DMS 273 (cell line): ENCODE measurements at regions not wholly inside any gene's neighbourhood (a gene's known extent, or its start where the extent isn't known, plus 50 kb on each side); places are given as distances from the start of the nearest gene placed in this dataset.

Source experiments
- DNase-seq: peaks from one replicate; lab custom pipeline; 2025; ENCODE audit not compliant: unreplicated experiment; lab: John Stamatoyannopoulos, UW

DNA sequence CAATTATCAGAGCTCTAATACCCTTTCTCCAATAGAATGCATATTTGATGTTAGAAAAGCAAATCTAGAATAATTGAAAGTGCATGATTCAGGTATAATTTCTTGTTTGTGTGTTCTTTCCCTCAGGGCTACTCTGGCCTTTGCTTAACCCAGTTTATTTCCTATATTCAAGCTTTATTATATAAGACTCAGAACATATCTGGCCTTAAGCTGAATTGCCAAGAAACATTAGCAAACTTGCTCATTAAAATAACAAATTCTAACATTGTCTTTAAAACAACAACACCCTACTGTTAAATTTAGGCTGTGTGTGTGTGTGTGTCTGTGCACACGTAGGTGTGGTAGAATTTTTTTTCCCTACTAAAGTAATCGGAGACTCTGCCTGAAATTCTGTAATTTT, 426.5 kb downstream of the UTRN start:
- DNase-seq = no peak

DNA sequence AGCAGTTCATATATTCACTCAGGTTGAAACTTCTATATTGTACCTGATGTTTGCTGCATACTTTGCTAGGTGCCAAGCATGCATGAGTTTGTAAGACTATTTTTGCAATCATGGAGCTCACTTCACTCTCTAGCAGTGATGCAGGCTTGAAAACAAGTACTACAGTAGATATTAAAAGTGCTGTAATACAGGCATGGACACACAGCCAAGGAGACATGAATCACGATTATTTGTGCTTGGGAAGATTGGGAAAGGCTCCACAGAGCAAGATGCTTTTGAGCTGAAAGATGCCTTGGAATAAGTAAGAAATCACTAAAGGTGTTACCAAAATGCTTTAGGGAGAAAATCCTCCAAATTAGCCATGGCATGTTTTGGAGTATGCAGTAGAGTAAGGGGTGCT, 427.4 kb downstream of the UTRN start:
- no peak for DNase-seq

DNA sequence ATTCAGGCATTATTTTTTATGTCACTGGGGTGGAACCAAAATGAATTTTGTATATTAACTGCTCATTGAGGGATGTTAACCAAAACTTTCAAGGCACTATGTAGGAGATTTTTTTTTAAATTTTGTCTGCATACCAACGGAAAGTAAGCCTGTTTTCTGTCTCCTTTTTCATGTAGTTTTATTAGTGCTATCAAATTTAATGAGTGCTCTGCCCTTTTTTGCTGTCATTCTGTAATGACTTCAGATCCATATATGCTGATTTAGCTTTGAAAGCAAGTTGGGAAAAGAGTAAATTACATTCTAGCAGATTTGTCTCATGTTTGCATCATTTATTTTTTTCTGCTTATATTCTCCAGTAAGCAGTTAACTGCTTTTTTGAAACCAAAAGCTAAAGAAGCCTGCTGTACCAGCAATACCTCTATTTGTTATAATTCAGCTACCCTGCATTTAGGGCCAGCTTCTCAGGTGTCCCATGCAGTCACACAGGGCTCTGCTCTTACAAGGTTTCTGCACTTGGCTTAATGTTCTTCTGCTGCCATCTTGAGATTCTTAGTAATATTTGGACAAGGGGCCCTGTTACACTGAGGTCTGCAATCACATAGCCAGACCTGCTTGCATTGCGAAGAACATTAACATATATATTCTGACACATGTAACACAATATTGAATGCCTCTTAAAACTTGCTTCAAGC, 429.0 kb downstream of the UTRN start:
- no peak for DNase-seq

DNA sequence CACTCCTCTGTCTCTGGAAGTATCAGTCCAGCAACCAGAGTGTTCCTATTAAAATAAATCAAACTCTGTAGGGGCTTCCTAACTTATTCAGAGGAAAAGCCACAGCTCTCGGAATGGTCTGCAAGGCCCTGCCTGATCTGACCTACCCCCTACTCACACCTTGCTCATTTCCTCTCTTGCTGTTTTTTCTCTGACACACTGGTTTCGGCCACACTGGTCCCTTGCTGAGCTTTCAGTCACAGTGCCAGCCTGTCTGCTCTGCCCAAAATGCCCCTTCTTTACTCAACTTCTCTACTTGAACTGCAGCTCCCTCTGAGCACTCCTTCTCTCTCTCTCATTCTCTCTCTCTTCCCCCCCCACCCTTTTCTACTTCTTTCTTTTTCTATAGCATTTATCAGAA, 430.2 kb downstream of the UTRN start:
- no peak for DNase-seq

DNA sequence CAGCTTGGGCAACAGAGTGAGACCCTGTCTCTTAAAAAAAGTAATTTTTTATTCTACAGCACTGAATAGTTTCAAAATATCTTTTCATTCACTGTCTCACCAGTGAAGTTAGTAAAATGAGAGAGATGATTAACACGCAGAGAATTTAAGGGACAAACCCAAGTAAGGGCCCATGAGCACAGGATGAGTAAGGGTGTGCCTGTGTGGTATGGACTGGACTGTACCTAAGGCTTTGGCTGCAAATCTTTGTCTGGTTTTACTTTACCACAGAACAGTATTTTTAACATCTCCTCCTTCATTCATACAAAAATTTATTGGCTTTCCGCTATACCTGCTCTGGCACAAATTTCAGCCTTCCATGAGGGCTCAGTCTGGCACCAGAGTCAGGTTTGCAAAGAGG, 433.3 kb downstream of the UTRN start:
- no peak for DNase-seq

DNA sequence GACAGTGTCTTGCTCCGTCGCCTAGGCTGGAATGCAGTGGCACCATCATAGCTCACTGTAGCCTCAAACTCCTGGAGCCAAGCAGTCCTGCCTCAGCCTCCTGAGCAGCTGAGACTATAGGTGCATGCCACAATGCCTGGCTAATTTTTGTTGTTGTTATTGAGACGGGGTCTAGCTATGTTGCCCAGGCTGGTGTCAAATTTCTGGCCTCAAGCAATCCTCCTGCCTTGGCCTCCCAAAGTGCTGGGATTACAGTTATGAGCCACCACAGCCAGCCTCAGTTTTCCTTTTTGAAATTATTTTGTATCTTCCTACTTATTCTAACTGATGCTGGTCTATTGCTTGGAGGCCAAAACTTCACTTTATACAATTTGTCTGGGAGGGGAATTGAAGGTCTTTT, 436.1 kb downstream of the UTRN start:
- no peak for DNase-seq

DNA sequence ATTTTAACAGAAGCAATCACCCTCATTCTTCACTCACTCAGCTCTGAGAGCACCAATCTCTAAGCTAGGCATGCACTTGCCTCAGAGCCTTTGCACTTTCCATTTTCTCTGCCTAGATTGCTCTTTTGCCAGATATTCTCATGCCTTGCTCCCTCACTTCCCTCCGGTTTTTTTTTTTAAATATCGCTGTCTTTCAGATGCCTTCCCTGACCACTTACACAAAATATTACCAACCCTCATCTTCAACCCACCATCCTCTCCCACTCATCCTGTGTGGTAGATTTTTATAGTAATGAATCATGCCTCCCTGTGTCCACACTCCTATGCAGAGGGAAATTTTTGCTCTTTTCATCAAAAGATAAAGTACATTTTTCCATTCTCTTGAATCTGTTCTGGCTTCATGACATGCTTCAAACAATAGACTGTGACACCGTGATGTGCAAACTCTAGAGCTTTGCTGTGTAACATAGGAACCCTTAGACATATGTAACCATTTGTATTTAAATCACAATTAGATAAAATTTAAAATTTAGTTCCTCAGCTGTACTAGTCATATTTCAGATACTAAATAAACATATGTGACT, 437.1 kb downstream of the UTRN start:
- DNase-seq = no peak

DNA sequence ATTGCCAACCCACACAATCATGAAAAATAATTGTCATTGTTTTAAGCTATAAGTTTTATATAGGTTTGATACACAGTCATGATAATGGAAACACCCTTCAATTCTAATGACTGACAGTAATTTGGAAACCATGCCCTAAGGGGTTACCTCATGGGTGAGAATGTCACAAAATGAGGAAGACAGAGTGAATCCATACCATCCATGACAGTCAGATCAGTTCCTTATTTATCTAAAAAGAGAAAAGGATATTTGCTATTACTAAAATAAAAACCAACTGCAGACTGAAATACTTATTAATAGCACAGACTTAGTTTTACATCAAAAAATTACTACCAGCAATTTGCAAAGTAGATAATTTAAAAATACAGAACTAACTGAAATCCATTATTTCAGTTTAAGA, 437.8 kb downstream of the UTRN start:
- no peak for DNase-seq

DNA sequence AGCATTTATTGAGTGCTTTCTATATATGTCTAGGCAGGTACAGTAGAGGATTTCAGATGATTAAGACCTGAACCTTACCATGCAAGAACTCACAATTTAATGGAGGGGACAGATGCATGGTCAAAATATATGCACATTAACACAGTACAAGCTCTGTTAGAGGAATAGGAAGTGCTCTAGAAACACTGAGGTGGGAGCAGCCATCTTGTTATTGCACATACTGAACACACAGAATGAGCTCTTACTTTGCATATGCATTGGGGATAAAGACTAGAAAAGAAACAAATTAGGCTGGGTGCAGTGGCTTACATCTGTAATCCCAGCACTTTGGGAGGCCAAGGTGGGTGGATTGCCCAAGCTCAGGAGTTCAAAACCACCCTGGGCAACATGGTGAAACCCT, 438.3 kb downstream of the UTRN start:
- no peak for DNase-seq

DNA sequence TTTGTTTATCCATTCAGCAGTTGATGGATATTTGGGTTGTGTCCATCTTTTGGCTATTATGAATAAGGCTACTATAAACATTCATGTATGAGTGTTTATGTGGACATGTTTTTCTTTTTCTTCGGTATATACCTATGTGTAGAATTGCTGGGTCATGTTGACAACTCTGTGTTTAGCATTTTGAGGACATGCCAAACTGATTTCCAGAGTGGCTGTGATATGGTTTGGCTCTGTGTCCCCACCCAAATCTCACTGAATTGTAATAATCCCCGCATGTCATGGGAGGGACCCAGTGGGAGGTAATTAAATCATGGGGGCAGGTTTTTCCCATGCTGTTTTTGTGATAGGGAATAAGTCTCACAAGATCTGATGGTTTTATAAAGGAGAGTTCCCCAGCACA, 439.7 kb downstream of the UTRN start:
- DNase-seq = no peak

DNA sequence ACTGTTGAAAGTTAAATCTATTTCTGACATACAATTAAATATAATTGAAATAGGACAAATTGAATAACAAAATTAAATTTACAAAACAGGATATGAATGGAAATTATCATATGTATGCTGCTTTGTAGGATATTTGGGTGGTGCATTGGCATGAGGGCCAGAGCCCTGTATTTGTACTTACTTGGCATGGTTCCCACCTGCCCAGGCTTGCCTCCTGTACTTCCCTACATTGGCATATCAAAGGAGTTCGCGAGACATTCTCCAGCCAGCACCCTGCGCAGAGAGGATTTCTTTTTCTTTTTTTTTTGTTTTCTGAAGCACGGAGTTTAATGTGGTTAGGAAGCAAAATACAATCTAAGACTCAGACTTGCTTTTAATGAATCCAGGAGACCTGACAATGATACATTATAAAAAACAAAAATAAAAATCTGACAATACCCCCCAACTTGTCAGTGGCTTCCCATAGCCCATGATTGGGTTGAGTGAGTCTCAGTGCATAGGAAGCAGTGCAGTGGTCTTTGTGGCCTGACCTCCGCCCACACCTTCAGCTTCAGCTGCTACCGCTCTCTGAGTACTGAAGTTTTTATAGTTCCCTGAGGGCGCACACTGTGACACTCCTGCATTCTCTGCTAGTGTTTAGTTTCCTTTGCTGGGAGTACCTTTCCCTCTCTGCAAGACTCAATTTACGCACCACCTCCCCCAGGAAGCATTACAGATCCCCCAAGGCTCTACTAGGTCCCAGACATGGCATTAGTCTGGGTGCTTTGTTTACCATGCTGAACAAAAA, 440.8 kb downstream of the UTRN start:
- DNase-seq = no peak

DNA sequence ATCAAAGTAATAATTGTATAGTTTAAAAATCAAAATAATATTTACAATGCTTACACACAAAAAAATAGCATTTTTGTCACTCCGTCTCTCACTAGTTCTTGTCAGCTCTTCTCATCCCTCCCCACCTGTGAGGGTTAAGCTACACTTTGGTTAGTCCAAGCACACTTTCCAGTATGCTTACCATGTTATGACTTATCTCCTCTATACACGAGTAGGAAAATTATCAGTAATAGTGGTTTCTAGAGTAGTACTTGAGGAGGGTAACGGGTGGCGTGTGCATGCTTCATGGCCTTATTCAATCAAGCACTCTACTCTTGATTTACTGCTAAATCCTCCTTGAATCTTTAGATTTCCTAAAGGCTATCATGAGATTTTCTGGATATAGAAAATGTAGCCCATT, 443.7 kb downstream of the UTRN start:
- no peak for DNase-seq

DNA sequence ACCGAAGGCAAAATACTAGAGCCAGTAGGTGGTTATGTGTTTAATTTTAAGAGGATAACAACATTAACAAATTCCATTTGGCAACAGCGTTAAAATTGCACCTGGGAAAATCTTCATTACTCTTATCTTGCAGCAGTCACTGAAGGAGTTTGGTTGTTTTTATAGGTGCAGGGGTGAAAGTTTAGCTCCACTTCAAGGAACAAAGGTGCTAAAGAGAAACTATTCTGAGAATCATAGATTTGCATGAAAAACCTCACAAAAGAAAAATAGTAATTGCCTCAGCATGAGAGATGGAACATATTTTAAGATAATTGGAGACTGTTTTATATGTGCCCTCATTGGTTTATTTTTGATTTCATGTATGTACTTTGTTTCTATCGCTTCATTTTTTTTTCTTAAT, 444.4 kb downstream of the UTRN start:
- DNase-seq = no peak

DNA sequence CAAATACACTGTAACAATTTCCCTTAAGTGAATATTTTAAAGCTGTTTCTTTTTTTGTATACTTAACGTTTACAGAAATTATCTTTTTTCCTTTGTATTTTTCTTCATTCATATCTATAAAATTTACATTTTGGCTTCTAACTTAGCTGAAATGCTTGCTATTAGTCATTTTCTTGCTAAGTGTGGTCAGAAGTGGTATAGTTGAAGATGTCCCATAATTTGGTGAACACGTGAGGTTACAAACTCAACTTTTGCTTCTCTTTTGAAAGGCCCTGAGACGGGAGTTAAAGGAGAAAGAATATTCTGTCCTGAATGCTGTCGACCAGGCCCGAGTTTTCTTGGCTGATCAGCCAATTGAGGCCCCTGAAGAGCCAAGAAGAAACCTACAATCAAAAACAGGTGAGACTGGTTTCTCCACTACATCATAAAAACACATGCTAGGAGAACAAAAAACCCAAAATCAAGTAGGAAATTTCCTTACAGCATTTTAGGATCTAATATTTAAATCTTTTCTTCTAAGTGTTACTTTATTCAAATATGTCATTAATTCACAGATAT, 445.0 kb downstream of the UTRN start:
- no peak for DNase-seq

DNA sequence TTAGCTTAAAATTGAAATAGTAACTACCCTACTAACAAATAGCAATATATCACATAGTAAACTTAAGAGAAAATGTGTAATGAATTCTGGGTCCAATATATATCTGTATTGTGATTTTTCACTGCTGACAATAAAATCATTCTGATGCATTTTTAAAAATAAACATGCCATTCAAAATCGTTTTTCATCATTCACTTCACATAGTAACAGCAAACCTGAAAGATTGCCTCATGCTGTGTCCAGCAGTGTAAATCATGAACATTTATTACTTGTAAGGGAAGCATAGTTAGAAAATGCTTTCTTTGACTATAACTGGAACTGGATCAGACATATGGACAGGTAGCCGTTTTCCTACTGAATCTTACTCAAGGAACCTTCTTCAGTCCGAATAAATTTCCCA, 446.1 kb downstream of the UTRN start:
- DNase-seq = no peak

DNA sequence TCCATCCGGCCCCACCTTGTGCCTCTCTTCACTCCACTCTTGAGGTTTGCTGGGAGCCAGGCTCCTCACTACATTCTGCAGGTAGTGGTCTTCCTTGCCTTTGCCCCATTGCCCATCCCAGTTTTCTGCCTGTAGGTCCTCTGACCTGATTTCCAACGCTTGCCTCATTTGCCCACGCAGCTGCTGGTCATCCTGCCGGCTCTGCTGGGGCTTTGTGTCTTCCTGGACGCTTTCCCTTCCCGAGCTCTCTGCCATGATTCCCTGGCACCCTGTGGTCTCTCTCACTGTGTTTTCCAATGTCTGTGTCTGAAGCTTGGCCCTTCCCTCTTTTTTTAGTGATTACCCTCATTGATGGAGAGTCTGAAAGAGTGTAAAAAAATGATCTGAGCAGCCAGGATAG, 451.6 kb downstream of the UTRN start:
- DNase-seq = no peak

DNA sequence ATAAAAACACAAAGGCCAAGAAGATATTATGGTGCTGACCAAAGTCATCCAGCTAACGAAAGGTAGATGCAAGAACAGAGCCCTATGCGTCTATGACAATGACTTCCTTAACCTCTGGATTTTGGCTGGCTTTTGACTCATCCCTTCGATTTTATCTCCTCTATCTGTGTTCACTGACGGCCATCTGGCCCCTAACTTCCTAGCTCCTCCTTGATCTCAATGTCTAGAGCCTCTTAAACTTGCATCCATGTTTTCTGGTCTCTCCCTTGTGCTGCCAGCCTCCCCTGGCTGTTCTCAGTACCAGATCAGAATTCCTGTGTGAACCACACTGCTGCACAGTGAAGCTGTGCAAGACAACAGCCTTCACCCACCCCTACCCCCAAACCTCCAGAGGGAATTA, 452.9 kb downstream of the UTRN start:
- DNase-seq = no peak

DNA sequence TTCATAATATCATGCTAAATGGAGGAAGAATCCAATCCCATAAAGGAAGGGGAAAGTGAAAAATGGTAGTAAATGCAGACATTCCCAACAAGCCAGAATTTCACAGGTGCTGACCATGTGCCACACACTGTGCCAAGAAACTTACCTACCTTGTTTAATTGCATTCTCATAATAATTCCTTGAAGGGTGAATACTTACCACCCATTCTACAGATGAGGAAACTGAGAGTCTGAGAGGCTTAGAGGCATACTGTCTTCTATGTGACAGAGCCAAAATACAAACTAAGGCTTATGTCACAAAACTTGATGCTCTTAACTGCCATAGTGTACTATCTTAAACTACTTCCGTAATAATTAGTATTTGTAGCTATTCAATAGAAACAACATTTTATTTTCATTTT, 454.7 kb downstream of the UTRN start:
- DNase-seq = no peak

DNA sequence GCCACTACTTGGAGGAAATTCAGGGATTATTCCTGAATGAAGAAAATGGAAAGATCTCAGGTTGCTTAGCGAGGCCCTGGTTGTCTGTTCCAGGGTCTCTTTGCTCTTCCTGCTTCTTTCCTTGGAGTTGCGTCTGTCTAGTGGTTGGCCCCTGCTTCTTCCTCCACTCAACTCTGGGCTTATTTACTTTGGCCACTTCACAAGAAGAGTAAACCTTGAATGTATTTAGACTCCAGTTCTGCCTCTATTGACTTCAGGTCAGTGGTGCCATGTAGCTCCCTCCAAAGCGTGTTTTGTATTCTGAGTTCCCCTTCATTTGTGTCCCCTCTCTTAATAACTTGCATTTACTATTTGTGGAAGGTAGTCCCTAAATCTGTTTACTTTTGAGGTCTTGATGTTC, 456.5 kb downstream of the UTRN start:
- DNase-seq = no peak

DNA sequence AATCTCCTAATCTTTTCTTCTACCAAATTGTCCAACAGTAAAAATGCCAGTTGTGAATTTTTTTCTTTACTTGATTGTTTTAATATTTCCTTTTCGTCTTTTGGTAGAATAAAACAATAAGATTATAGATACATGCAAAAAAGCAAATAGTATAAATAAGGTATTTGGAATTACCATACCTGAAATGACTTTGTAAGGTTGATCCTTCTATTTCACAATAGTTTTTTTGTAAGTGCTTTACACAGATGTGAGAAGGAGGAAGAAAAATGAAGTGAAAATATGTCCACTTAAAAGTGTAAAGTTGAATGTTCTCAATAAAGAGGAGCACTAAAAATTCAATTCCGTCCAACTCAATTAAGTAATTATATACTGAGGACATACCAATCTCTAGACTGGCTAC, 457.6 kb downstream of the UTRN start:
- DNase-seq = no peak

DNA sequence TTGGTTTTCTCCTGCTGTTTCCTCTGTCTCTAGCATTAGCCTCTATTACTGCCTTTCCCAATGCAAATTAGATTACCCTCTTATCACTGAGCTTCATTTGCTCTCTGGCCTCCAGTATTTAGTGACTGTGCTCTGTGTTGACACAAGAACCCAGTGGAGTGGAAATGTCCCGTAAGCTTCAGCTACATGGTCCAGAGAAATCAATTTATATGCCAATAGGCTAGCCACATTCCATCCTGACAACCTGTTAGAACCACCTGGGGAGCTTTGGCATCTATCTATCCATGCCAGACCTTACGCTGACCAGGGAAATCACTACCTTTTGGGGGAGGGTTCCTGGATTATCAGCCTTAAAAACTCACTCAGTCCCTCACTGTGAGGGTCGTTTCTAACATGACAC, 459.6 kb downstream of the UTRN start:
- no peak for DNase-seq

DNA sequence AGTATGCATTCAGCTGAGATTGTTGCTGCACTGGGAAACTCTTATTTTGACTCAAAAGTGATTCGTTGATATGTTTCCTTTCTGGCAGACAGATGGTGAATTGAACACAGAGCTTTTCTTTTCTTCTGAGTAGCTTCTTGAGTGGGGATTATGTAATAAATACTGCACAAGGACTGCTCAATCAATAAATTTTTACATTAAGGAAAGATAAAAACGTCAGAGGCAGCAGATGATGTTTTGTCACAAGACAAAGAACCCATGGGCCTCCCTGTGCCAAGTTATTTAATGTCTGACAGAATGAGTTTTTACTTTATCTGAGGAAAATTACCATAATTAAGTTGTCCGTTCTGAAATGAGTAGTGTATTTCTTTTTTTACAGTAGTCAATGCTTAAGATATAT, 460.3 kb downstream of the UTRN start:
- DNase-seq = no peak
